ENCODE measurements at regions not wholly inside any gene's neighbourhood (a gene's known extent, or its start where the extent isn't known, plus 50 kb on each side); places are given as distances from the start of the nearest gene placed in this dataset.

DNA sequence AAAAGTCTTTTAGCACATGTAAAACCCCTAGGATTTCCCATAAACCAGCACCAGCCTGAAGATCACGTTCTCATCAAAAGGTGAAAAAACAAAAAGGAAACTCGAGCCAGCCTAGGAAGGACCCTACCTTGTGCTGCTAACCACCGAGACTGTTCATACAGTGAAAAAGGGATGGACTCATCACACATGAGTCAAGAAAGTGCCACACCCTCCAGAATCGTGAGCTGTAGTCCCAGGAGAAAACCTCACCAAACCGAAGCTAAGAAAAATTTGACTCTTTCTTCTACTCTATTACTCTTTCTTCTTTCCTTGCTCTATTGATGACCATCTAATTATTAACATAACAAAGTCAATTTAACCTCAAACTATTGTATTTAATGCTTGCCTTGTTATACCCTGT is 124.8 kb upstream of the USP9Y start:
- TF ChIP-seq POLR2A (IDR thresholded peaks at IDR 0.05; ENCODE audit: low read length), result no peak
- no peak for TF ChIP-seq GATA1 (IDR thresholded peaks at IDR 0.05; ENCODE audit: low read depth, low read length)
